ENCODE measurements at regions not wholly inside any gene's neighbourhood (a gene's known extent, or its start where the extent isn't known, plus 50 kb on each side); places are given as distances from the start of the nearest gene placed in this dataset.
A peak's percentile ranks its signal among the peaks of the same experiment; 100 is the strongest.

DNA sequence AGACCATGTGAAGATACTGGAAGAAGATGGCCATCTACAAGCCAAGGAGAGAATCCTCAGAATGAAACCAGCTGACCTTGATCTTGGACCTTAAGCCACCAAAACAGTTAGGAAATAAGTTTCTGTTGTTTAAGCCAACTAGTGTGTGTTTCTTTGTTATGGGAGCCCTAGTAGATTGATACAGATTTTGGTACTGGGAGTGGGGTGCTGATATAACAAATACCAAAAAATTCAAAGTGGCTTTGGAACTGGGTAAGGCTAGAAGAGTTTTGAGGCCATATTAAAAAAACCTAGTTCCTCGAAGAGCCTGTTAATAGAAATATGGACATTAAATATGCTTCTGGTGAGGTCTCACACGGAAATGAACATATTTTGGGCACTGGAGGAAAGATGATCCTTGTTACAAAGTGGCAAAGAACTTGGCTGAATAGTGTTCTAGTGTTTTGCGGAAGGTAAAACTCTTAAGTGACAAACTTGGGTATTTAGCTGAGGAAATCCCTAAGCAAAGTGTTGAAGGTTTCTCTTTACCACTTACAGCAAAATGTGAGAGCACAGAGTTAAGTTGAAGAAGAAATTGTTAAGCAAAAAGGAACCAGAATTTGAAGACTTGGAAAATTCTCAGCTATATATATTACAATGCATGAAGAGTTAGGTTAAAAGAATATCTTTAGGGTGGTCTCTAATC is 55.1 kb upstream of the CD83 start:
- TF ChIP-seq, protein P1, sequence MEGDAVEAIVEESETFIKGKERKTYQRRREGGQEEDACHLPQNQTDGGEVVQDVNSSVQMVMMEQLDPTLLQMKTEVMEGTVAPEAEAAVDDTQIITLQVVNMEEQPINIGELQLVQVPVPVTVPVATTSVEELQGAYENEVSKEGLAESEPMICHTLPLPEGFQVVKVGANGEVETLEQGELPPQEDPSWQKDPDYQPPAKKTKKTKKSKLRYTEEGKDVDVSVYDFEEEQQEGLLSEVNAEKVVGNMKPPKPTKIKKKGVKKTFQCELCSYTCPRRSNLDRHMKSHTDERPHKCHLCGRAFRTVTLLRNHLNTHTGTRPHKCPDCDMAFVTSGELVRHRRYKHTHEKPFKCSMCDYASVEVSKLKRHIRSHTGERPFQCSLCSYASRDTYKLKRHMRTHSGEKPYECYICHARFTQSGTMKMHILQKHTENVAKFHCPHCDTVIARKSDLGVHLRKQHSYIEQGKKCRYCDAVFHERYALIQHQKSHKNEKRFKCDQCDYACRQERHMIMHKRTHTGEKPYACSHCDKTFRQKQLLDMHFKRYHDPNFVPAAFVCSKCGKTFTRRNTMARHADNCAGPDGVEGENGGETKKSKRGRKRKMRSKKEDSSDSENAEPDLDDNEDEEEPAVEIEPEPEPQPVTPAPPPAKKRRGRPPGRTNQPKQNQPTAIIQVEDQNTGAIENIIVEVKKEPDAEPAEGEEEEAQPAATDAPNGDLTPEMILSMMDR (IDR thresholded peaks at IDR 0.05; ENCODE audit: insufficient read depth, missing control alignments) = no peak
- no peak for FAIRE-seq
- DNase-seq (ENCODE audit: insufficient read length, low spot score) = no peak

DNA sequence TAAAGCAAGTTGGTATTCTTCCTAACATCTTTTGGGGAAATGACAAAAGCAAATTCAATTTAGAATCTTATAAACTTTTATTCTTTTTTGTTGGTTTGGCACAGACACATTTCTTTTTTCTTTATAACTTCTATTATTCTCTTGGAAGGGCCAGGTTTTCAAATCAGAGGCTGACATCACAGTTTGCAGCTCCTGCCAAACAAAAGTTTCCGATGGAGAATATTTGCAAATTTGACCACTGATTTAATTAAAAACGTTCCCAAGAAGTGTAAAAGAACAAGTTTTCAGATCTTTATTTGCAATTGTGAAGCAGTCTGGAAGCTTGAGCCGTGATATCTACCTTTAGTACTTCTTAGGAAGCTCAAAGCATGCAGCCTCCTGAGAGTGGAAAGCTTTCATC is 53.8 kb upstream of the CD83 start:
- TF ChIP-seq, protein P1 (IDR thresholded peaks at IDR 0.05; ENCODE audit: insufficient read depth, missing control alignments) = no peak
- FAIRE-seq (no peak), DNase-seq (ENCODE audit: insufficient read length, low spot score) (no peak)

DNA sequence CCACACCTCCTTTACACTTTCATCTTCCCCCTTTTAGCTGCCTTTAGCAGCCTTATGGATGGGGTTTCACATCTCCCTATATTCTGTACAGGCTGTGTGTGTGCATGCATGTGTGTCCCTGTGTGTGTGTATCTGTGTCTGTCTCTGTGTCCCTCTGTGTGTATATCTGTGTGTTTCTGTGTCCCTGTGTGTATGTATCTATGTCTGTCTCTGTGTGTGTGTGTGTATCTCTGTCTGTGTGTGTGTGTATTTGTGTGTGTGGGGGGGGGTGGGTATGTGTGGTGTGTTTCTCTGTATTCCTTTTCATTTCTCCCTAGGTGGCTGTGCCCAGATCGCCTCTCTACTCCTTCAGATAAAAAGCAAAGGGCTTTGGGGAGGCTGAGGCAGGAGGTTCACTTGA is 52.2 kb upstream of the CD83 start:
- FAIRE-seq (no peak), DNase-seq (ENCODE audit: insufficient read length, low spot score) (no peak)
- TF ChIP-seq, protein P1 (IDR thresholded peaks at IDR 0.05; ENCODE audit: insufficient read depth, missing control alignments) = no peak

DNA sequence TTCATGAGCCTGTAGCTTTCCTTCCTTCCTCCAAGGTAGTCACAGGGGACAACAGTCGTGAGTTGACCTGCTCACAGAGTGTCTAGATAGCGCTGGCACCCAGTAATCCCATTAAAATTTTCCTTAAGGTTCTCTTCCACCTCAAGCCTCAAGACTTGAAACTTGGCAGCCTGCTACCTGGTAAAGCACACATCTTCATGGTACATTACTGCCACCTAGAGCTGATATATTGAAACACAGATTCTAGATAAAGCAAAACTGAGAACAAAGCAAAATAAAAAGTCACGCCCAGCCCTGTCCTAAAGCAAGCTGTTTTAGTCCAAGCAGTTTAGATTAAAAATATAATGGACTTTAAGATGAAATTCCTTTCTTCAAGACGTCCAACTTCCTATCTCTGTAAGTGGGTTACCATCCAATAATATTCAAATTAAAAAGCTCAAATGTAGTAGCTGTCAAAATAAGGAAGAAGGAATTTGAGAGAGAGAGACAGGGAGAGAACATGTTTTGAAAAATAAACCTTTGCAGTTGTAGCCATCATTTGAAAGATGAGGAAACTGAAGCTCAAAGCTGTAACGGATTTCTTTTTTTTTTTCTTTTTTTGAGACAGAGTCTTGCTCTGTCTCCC is 50.7 kb upstream of the CD83 start:
- TF ChIP-seq, protein P1 (IDR thresholded peaks at IDR 0.05; ENCODE audit: insufficient read depth, missing control alignments) = peak; percentile 78
- FAIRE-seq (peak; percentile 83), DNase-seq (ENCODE audit: insufficient read length, low spot score) (no peak)

DNA sequence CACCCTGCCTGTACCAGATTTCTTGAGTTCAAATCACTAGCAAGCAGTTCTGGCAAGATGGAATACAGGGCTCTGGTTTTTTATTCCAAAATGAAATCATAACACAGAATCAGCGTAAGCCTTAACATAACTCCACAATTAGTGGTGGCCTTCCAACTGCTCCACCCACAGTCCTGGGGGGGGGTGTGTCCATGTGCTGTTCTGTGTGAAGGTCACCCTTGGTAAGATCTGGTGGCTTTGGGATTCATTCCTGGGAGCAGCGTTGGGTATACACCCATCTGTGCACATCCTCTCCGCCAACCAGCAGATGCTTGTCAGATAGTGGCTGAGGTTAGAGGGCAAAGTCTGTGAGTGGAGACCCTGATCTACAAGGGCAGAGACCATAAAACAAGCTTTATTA is 49.9 kb upstream of the CD83 start:
- TF ChIP-seq, protein P1 (IDR thresholded peaks at IDR 0.05; ENCODE audit: insufficient read depth, missing control alignments) = no peak
- DNase-seq (ENCODE audit: insufficient read length, low spot score) = no peak
- FAIRE-seq = no peak
